GM23248 (cell line): ENCODE measurements at regions not wholly inside any gene's neighbourhood (a gene's known extent, or its start where the extent isn't known, plus 50 kb on each side); places are given as distances from the start of the nearest gene placed in this dataset.

Experiments
- DNase-seq: peaks from one replicate; pipeline ENCODE4 v3.0.0-alpha.2; 2015
- H2AFZ ChIP-seq: fragments of 200-600 bp; sonication (generic); 2 replicates; pipeline ENCODE4 v1.6.1; 2016; ENCODE audit warnings: antibody characterized with exemption
- H3F3A ChIP-seq: fragments of 200-600 bp; sonication (generic); 2 replicates; pipeline ENCODE4 v1.6.1; 2016; ENCODE audit warnings: mild to moderate bottlenecking, antibody characterized with exemption, mixed run types; ENCODE audit not compliant: insufficient read depth
- H3K27ac ChIP-seq: fragments of 200-600 bp; sonication (generic); 2 replicates; pipeline ENCODE4 v1.5.1; 2016; ENCODE audit warnings: mild to moderate bottlenecking
- H3K27me3 ChIP-seq: fragments of 200-600 bp; sonication (generic); replicated peaks from 2 replicates; pipeline ENCODE4 v1.6.1; 2016; ENCODE audit warnings: mild to moderate bottlenecking; ENCODE audit not compliant: insufficient read depth
- H3K36me3 ChIP-seq: fragments of 200-600 bp; sonication (generic); 2 replicates; pipeline ENCODE4 v1.6.1; 2016; ENCODE audit warnings: low read depth, mild to moderate bottlenecking
- H3K4me1 ChIP-seq: fragments of 200-600 bp; sonication (generic); 2 replicates; pipeline ENCODE4 v1.6.1; 2016; ENCODE audit warnings: mild to moderate bottlenecking; ENCODE audit not compliant: insufficient read depth
- H3K4me2 ChIP-seq: fragments of 200-600 bp; sonication (generic); one replicate; pipeline ENCODE4 v1.6.1; 2016; ENCODE audit warnings: mild to moderate bottlenecking; ENCODE audit not compliant: unreplicated experiment
- H3K4me3 ChIP-seq: fragments of 200-600 bp; sonication (generic); 2 replicates; pipeline ENCODE4 v1.5.1; 2016; ENCODE audit warnings: mild to moderate bottlenecking
- H3K79me2 ChIP-seq: fragments of 200-600 bp; sonication (generic); 2 replicates; pipeline ENCODE4 v1.6.1; 2016; ENCODE audit warnings: mild to moderate bottlenecking; ENCODE audit not compliant: insufficient read depth
- H3K9ac ChIP-seq: fragments of 200-600 bp; sonication (generic); 2 replicates; pipeline ENCODE4 v1.6.1; 2016; ENCODE audit warnings: mild to moderate bottlenecking
- H3K9me2 ChIP-seq: fragments of 200-600 bp; sonication (generic); 2 replicates; pipeline ENCODE4 v1.6.1; 2016; ENCODE audit warnings: mixed run types, mild to moderate bottlenecking, moderate library complexity; ENCODE audit not compliant: insufficient read depth
- H3K9me3 ChIP-seq: fragments of 200-600 bp; sonication (generic); one replicate; pipeline ENCODE4 v1.6.1; 2017; ENCODE audit warnings: low read depth
- H4K20me1 ChIP-seq: fragments of 200-600 bp; sonication (generic); 2 replicates; pipeline ENCODE4 v1.6.0; 2016; ENCODE audit not compliant: insufficient read depth
- EZH2 ChIP-seq: fragments of 200-600 bp; sonication (generic); IDR thresholded peaks from 2 replicates; pipeline ENCODE4 v1.6.1; 2018; ENCODE audit warnings: antibody characterized with exemption, mild to moderate bottlenecking; ENCODE audit not compliant: insufficient read depth, poor library complexity, severe bottlenecking
- EZH2phosphoT487 ChIP-seq: fragments of 200-600 bp; sonication (generic); IDR thresholded peaks from 2 replicates; pipeline ENCODE4 v1.6.1; 2018; ENCODE audit warnings: antibody characterized with exemption, moderate library complexity, mild to moderate bottlenecking, low read depth; ENCODE audit not compliant: insufficient read depth
- WGBS, 2 experiments: methylation state at CpG; one replicate each; pipeline ENCODE4 v1.1.6; 2015 to 2017; ENCODE audit warnings: low lambda C conversion rate in 2 of 2, low coverage in 1 of 2; ENCODE audit errors: missing lambda C conversion rate in 2 of 2; 5-methylcytosine and 5-hydroxymethylcytosine counted together
- in situ Hi-C: fragments of 300-500 bp; cut with MboI; formaldehyde crosslinking; loops from 2 replicates; pipeline ENCODE4 v1.15.0; 2020

GRCh38 chr6:145329257-145329656 is 406.1 kb downstream of the EPM2A start:
- Histone ChIP-seq H3K4me1 (no peaks in the 10 kb centered on the region), H3K9me3 (no peaks in the 10 kb centered on the region), H3K9ac (no peak overlapping the region), H3K4me3 (no peak overlapping the region), H3K9me2 (no peaks in the 10 kb centered on the region), H3K27ac (no peak overlapping the region), H4K20me1 (no peaks in the 10 kb centered on the region), H3K79me2 (no peaks in the 10 kb centered on the region), H3K36me3 (no peaks in the 10 kb centered on the region), H2AFZ (no peak overlapping the region), H3K27me3 (peaks cover 13% of the 10 kb centered on the region), H3K4me2 (no peak overlapping the region), H3F3A (no peaks in the 10 kb centered on the region)
- TF ChIP-seq EZH2 (no peak), EZH2phosphoT487 (no peak)
- DNase-seq: no peak
- WGBS, 2 experiments: 12 to 14% methylated on average over 3 of the region's 3 CpGs
- in situ Hi-C loops: no loop called here

DNA sequence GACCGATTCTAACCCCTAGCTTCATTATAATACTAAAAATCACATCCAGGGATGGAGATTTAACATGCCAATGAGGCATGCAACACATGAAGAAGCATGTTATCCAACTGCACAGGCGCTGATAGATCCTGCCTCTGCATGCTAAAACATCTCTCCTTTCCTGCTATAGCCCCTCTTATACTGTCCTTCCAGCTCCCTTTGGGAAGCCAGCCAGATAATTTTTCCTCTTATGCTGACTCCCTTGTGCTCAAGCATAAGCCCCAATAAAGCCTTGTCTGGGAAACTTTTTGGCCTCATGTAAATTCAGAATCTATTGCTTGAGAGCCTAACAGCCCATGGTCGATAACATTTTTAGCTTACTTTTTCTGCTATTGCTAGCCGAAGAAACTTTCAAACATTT is 404.3 kb downstream of the EPM2A start:
- Histone ChIP-seq H2AFZ (no peak overlapping the region), H3K4me1 (no peaks in the 10 kb centered on the region), H3K9me3 (no peaks in the 10 kb centered on the region), H3K27ac (no peak overlapping the region), H3K4me3 (no peak overlapping the region), H3K4me2 (no peak overlapping the region), H3K27me3 (peaks cover 13% of the 10 kb centered on the region), H3K36me3 (no peaks in the 10 kb centered on the region), H3F3A (no peaks in the 10 kb centered on the region), H3K9ac (no peak overlapping the region), H3K9me2 (no peaks in the 10 kb centered on the region), H4K20me1 (no peaks in the 10 kb centered on the region), H3K79me2 (no peaks in the 10 kb centered on the region)
- DNase-seq: no peak
- TF ChIP-seq EZH2phosphoT487 (no peak), EZH2 (no peak)
- WGBS, 2 experiments: 53 to 54% methylated on average over 4 of the region's 4 CpGs
- in situ Hi-C loops: no loop called here

DNA sequence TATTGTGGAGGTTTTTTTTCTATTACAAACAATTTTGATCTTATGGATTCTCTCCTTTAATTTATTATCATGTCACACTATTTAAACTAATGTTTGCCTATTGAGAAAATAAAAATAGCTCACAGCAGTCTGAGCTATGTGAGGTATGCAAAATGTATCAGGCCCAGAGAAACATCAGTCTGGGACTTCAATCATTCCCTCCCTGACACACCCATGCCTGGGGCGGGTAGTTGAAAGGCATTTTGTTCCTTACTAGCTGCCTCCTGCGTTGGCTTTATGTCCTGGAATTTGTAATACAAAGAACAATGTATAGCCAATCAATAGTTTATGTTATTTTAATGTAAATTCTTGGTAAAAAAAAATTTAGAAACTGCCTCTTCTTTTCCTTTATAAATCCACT is 403.3 kb downstream of the EPM2A start:
- Histone ChIP-seq H3K9ac (no peak overlapping the region), H3K9me3 (no peaks in the 10 kb centered on the region), H3K4me2 (no peak overlapping the region), H2AFZ (no peak overlapping the region), H3K9me2 (no peaks in the 10 kb centered on the region), H3K27ac (no peak overlapping the region), H3K27me3 (peaks cover 13% of the 10 kb centered on the region), H3F3A (no peaks in the 10 kb centered on the region), H3K4me1 (no peaks in the 10 kb centered on the region), H3K4me3 (no peak overlapping the region), H3K79me2 (no peaks in the 10 kb centered on the region), H3K36me3 (no peaks in the 10 kb centered on the region), H4K20me1 (no peaks in the 10 kb centered on the region)
- no peak for TF ChIP-seq EZH2phosphoT487
- no peak for TF ChIP-seq EZH2
- WGBS, 2 experiments: 15 to 16% methylated on average over 2 of the region's 2 CpGs
- DNase-seq: no peak
- in situ Hi-C loops: no loop called here

DNA sequence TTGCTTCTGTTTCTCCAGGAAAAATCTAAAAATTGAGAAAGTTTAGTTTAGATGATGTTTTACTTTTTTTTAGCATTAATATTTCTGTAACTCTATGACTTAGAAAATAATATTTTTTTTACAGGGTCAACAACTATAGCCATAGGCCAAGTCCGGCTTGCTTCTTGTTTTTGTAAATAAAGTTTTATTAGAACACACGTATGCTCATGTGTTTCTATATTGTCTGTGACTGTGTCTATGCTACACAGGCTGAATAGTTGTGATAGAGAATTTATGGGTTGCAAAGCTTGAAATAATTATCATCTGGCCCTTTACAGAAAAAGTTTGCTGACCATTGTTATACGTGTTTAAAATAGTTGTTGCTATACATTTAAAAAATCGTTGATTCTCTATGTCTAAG is 399.2 kb downstream of the EPM2A start:
- Histone ChIP-seq H3K27me3 (peaks cover 11% of the 10 kb centered on the region; the same call in 1 of the 2 replicates), H3K9me3 (no peaks in the 10 kb centered on the region), H3K4me2 (no peak overlapping the region), H3K9me2 (no peaks in the 10 kb centered on the region), H3K4me3 (no peak overlapping the region), H3K79me2 (no peaks in the 10 kb centered on the region), H3K4me1 (no peaks in the 10 kb centered on the region), H3K36me3 (no peaks in the 10 kb centered on the region), H3K9ac (no peak overlapping the region), H4K20me1 (no peaks in the 10 kb centered on the region), H3K27ac (no peak overlapping the region), H3F3A (no peaks in the 10 kb centered on the region), H2AFZ (no peak overlapping the region)
- TF ChIP-seq EZH2 (no peak), EZH2phosphoT487 (no peak)
- in situ Hi-C loops: no loop called here
- WGBS, 2 experiments: 71 to 75% methylated on average over 4 of the region's 4 CpGs
- no peak for DNase-seq

GRCh38 chr6:145339089-145339488 is 396.2 kb downstream of the EPM2A start:
- no peaks in the 10 kb centered on the region for H3K36me3 ChIP-seq
- no peaks in the 10 kb centered on the region for H4K20me1 ChIP-seq
- H3K79me2 ChIP-seq: no peaks in the 10 kb centered on the region
- no peak overlapping the region for H3K4me3 ChIP-seq
- no peaks in the 10 kb centered on the region for H3K9me2 ChIP-seq
- no peak overlapping the region for H3K9ac ChIP-seq
- no peak overlapping the region for H2AFZ ChIP-seq
- 0 out of 2 replicates have a peak, but pooled peaks cover under 1% of the 10 kb centered on the region for H3K27me3 ChIP-seq
- no peaks in the 10 kb centered on the region for H3K9me3 ChIP-seq
- 5 to 10% methylated on average over 2 of the region's 2 CpGs for WGBS, 2 experiments
- TF ChIP-seq EZH2phosphoT487 (no peak), EZH2 (no peak)
- H3K27ac ChIP-seq: no peak overlapping the region
- no peaks in the 10 kb centered on the region for H3K4me1 ChIP-seq
- no peaks in the 10 kb centered on the region for H3F3A ChIP-seq
- in situ Hi-C loops: no loop called here
- DNase-seq: no peak
- no peak overlapping the region for H3K4me2 ChIP-seq
